ENCODE measurements at regions not wholly inside any gene's neighbourhood (a gene's known extent, or its start where the extent isn't known, plus 50 kb on each side); places are given as distances from the start of the nearest gene placed in this dataset.

- TF ChIP-seq CTCF (IDR thresholded peaks at IDR 0.05): no peak
- TF ChIP-seq POLR2A (IDR thresholded peaks at IDR 0.05): no peak
- no peak for TF ChIP-seq EP300 (IDR thresholded peaks at IDR 0.05)
Measured at GRCh38 chr5:2486373-2486772, 265.1 kb downstream of the IRX2 start.

Data from ovary (tissue), 3 donors.